HFF-Myc (cell line): ENCODE measurements at regions not wholly inside any gene's neighbourhood (a gene's known extent, or its start where the extent isn't known, plus 50 kb on each side); places are given as distances from the start of the nearest gene placed in this dataset.

Experiments used
- DNase-seq: peaks from one replicate; pipeline ENCODE4 v3.0.0-alpha.2; 2011; ENCODE audit warnings: low read depth; ENCODE audit errors: extremely low read depth
- H3K4me3 ChIP-seq: replicated peaks from 2 replicates; pipeline ENCODE4 v1.5.1; 2011; ENCODE audit warnings: low read depth, mild to moderate bottlenecking, control low read depth, low read length
- TF ChIP-seq, protein P1 (sequence below): IDR thresholded peaks from 2 replicates; pipeline ENCODE4 v1.5.1; 2012; ENCODE audit warnings: mild to moderate bottlenecking, low read depth, low read length, control low read depth; ENCODE audit errors: missing control alignments

DNA sequence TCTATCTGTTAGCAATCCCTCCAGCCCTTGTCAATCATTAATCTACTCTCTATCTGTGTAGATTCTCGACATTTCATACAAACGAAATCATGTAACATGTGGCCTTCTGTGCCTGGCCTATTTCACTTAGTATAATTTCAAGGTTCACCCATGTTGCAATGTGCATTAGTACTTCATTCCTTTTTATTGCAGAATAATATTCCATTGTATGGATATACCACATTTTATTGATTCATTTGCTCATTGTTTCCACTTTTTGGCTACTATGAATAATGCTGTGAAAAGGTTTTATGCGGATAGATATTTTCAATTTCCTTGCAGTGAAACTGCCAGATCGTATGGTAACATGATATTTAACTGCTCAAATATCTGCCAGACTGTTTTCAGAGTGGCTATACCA lies 100.1 kb downstream of the MIAT start:
- DNase-seq, result no peak
- TF ChIP-seq, protein P1, sequence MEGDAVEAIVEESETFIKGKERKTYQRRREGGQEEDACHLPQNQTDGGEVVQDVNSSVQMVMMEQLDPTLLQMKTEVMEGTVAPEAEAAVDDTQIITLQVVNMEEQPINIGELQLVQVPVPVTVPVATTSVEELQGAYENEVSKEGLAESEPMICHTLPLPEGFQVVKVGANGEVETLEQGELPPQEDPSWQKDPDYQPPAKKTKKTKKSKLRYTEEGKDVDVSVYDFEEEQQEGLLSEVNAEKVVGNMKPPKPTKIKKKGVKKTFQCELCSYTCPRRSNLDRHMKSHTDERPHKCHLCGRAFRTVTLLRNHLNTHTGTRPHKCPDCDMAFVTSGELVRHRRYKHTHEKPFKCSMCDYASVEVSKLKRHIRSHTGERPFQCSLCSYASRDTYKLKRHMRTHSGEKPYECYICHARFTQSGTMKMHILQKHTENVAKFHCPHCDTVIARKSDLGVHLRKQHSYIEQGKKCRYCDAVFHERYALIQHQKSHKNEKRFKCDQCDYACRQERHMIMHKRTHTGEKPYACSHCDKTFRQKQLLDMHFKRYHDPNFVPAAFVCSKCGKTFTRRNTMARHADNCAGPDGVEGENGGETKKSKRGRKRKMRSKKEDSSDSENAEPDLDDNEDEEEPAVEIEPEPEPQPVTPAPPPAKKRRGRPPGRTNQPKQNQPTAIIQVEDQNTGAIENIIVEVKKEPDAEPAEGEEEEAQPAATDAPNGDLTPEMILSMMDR, result no peak
- no peak overlapping the region for H3K4me3 ChIP-seq

DNA sequence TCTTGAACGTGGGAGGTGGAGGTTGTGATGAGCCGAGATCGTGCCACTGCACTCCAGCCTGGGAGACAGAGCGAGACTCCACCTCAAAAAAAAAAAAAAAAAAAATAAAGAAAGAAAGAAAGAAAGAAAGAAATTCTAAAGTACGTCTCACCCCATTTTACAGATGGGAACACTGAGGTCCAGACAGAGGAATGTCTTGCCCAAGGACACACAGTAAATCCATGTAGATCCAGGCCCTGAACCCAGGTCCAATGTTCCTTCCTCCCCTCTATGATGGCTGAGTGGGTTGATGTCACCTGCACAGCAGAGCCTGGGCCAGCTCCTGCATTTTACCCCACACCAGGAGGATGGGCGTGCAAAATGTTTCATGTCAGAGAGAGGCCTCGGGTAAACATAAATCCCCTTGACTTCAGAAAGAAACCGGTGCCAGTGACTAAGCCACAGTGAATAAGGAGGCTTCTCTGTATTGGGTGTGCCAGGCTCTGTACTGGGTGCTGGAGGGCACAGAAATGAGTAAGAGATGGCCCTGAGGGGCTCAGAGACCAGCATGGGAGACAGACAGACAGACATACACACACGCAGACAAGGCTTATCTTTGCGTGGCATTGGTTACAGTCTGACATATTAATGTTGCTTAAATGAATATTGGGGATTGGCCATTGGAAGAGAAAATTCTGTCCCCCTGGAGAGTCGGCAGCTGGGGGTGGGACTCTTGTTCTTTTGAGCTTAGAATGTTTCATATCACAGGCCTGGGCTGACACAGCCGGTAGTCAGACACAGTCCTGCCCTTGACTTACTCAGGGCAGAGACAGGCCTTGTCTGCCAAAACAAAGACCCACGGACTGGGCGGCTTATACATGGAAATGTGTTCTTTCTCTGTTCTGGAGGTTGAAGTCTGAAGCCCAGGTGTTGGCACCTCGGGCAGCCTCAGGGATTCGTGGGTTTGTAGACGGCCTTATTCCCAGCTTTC lies 105.4 kb downstream of the MIAT start:
- TF ChIP-seq, protein P1, result no peak
- no peak overlapping the region for H3K4me3 ChIP-seq
- DNase-seq, result no peak

DNA sequence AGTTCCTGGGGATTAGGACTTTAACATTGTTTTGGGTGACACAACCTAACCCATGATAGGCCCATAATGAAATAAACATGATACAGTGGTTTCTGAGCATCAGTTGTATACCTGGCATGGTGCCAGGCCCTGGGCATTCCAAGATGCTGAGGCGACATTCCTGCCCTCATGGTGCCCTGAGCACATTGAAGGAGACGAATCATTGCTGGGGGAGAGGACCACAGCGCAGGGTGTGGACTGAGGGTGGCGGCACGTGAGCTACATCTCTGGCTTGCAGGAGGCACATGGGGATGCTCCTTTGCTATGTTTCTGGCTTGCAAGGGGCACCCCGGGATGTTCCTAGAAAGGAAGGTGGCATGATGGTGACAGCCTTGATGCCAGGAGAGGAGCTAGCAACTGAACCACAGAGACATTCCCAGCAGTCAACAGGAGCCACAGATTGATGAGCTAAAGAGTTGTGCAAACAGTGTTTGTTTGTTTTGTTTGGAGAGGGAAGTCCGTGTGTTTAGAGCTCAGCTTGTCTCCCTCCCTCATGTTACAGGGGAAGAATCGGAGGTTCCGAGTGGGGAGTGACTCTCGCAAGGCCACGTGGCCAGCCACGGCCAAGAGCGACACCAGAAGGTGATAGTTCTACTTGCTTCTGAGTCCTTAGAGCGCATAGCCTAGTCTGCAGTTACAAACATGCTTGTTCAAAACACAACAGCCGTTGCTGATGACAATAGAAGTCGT lies 106.4 kb downstream of the MIAT start:
- DNase-seq, result peak; percentile 20
- no peak overlapping the region for H3K4me3 ChIP-seq
- TF ChIP-seq, protein P1, result no peak

DNA sequence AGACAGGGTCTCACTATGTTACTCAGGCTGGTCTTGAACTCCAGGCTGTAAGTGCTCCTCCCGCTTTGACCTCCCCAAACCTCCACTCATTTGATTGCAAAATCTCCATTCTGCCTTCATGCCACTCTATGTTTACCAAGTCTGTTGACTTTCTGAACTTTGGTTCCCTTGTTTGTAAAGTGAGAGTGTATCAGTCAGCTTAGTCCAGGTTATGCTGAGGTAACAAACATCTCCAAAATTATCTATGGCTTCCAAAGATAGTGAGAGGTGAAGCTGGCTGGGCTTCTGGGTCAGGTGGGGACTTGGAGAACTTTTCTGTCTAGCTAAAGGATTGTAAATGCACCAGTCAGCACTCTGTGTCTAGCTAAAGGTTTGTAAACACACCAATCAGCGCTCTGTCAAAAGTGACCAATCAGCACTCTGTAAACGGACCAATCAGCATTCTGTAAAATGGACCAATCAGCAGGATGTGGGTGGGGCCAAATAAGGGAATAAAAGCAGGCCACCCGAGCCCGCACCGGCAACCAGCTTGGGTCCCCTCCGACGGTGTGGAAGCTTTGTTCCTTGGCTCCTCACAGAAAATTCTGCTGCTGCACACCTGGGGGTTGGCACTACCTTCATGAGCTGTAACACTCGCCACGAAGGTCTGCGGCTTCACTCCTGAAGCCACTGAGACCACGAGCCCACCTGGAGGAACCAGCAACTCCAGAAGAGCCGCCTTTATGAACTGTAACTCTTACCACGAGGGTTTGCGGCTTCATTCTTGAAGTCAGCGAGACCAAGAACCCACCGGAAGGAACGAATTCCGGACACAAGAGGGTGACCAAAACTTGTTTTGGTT lies 109.3 kb downstream of the MIAT start:
- TF ChIP-seq, protein P1, result no peak
- no peak overlapping the region for H3K4me3 ChIP-seq
- DNase-seq, result no peak

DNA sequence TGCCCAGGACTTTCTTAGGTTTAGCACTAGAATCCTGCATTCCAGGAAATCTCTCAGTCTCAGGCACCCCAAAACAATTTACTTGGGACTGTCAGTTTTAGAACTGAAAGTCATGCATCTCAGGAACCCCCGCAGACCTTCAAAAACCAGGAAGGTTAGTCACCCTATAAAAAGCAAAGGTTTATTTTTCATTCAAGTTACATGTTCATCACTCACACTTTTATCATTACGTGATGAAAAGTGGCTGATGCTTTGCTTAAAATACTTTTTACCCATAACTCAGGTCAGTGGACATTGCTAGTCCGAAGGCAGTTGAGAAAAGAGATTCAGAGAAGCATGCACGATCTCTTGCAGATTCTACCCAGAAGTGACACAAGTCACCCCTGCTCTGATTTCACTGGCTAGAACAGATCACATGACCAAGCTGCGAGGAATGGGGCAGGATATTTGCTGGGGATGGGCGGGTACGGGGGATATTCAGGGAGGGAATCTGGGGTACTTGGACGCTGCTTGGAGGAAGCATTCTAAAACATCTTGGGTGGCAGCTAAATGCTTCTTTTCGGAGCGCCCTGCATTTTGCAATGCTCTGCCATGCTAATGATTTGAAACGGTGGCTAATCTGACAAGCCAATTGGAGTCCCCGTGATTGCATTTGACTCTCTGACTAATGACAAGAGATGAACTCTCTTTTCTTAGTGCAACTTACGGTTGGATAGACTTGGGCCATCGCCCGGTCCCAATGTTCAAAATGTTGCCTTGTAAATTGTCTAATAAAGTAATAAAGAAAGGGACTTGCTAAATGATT lies 110.2 kb downstream of the MIAT start:
- no peak overlapping the region for H3K4me3 ChIP-seq
- TF ChIP-seq, protein P1, result no peak
- DNase-seq, result no peak

DNA sequence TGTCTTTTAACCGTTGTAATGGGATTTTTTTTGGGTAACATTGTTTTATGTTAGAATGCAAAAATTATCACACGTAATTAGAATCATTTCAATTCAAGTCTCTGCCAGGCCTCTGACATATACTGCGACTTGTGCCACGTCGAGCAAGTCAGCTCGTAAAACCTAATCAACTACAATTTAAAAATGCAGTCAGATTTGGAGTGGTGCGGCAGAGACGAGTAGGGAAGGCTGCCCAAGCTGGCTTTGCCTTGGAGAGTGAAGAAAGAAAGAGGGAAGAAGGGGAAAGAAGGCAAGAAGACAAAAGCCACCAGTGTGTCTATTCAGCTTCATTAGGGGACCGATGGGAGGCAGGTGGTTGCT lies 110.7 kb downstream of the MIAT start:
- TF ChIP-seq, protein P1, result no peak
- no peak overlapping the region for H3K4me3 ChIP-seq
- no peak for DNase-seq
